Epidermal melanocyte (primary cell): ENCODE measurements at regions not wholly inside any gene's neighbourhood (a gene's known extent, or its start where the extent isn't known, plus 50 kb on each side); places are given as distances from the start of the nearest gene placed in this dataset.

ENCODE experiments used
- DNase-seq: peaks from one replicate; pipeline ENCODE4 v3.0.0; 2011; ENCODE audit warnings: low spot score; ENCODE audit not compliant: insufficient read length

DNA sequence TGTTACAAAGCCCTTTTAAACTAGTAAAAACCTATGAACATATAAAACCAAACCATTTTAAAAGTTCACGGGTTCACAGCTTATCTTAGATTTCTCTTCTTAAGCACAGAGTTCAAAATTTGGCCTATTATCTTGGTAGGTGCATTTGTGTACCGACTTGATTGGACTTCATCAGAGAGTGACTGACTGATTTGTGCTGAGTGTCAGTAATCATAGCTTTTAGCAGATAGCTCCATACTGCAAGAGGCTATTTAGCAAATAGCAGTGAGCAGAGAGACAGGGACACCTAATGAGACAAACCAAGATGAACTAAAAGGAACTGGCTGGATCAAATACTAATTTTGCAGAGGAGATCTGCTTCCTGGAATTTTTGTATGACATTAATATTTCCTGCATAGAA is 274.5 kb downstream of the PRR16 start:
- no peak for DNase-seq

DNA sequence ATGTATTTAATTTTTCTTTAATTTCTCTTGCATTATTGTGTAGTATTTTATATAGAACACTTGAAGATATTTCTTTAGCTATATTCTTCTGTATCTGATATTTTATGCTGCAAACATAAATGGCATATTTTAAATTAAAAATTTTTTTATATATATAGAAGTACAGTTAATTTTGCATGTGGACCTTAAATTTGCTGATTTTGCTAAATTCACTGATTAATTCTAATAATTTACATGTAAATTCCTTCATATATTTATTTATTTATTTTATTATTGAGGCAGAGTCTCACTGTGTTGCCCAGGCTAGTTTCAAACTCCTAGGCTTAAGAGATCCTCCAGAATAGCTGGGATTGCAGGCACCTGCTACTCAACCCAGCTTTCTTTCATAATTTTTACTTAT is 276.9 kb downstream of the PRR16 start:
- DNase-seq = no peak

DNA sequence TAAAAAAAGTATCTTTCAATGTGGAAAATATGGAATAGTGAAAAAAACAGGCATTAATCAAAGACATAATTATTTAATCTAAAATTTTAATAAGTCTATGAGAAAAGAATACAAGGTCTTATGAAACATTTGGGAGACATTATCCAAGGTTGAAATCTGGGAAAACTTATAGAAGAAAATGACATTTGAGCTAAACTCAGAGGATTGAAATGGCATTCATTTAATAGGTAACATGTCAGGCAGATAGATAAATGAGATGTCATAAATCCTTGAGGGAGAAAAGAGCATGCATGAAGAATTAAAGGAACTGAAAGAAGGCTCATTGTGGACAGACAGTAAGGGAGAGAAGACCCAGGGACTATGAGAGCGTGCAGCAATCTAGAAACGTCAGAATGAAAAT is 284.4 kb downstream of the PRR16 start:
- no peak for DNase-seq

DNA sequence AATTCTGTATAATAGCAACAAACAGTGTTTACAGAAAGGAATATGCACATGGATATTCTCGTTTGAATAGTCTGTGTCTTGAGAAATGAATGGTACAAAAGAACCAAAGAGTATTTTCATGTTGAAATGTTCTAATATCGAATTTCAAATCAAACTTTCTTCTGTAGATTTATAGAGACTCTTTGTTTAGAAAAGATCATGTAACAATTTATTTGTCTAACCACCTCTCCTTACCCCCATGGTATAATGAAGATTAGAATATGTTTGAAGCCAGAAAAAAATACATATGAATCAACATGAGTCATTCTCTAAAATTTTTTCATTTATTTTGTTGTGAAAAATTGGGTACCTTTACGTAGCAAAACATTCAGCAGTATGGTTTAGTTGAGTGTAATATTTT is 285.6 kb downstream of the PRR16 start:
- no peak for DNase-seq

DNA sequence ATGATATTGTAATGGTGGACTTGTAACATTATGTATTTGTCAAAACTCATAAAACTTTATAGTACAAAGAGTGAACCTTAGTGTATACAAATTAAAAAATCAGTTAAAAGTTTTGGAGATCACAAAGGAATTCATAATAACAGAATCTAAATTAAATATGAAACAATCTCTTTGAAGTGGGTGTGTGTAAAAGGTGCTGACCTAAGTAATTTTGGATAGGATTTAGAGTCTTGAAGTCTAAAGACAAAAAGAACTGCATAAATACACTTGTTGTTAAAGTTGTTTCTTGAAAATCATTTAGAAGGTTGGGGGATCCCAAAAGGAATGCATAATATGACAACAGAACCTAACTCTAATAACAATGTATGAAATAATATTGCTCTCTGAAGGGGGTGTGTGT is 295.5 kb downstream of the PRR16 start:
- no peak for DNase-seq

DNA sequence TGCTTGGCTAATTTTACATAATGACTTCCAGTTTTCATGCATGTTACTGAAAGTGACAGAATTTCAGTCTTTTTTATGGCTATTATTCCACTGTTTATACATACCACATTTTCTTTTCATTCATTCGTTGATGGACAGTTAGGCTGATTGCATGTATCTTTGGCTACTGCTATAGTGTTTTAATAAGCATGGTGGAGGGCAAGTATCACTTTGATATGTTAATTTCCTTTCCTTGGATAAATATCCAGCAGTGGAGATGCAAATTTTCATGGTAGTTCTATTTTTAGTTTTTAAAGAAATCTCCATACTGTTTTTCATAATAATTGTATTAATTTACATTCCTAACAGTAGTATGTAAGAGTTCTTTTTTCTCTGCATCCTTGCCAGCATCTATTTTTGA is 297.9 kb downstream of the PRR16 start:
- DNase-seq = no peak

DNA sequence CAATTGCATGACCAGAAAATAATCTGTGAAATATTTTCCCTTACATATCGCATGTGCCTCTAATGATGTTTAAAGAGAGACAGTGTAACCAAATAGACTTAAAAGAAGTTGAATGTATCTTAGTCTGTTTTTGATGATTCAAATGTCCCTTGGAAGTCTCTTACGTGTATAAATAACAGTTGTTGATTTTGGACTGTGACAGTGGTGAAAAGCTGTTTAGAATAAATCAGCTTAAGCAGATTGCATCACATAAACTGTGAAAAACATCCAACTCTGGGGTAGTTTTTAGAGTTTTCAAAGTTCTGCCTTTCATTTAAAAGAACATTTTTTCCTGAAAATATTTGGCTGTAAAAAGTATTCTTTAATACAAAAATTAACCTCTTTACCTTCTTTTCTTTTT is 301.1 kb downstream of the PRR16 start:
- no peak for DNase-seq

DNA sequence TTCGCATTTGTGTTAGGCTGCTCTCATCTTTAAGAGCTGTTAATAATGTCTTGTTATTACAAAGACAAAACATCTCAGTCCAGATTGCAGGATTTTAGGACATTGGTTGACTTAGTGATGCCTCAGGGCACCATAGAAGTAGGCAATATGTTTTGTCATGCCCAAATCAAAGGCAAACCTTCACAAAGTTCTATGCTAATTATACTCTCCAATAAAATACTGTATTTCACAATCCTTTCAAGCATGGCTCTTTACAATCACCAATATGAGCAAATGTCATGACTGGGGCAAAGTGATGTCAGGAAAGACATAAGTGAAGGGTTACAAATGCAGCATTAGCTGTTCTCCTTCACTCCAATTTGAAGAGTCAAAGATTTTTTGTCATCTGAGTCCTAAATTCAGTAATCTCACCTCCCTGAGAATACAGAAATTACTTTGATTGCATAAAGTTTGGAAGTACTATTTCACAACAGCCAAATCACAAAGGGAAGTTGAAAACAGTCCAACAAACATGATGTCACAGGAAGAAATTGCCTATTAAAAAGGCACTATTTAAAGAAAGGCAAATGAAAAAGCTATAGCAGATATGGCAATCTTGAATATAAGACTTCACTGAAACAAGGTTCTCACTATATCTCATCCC is 303.2 kb downstream of the PRR16 start:
- no peak for DNase-seq

DNA sequence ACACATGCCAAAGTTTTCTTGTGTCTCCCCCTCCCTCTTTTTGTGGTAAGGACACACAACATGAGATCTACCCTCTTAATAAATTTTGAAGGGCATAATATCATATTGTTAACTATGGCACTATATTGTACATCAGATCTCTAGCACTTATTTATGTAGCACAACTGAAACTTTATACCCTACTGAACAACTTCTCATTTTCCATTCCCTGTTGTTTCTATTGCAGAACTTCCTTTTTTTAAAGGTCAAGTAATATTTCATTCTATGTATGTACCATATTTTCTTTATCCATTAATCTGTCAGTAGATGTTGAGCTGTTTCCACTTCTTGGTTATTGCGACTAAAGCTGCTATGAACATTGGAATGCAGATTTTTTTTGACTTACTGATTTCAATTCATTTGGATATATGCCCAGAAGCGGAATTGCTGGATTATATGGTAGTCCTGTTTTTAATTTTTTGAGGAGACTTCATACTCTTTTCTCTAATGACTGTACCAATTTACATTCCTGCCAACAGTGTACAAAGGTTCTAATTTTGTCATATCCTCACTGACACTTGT is 305.3 kb downstream of the PRR16 start:
- DNase-seq = no peak

DNA sequence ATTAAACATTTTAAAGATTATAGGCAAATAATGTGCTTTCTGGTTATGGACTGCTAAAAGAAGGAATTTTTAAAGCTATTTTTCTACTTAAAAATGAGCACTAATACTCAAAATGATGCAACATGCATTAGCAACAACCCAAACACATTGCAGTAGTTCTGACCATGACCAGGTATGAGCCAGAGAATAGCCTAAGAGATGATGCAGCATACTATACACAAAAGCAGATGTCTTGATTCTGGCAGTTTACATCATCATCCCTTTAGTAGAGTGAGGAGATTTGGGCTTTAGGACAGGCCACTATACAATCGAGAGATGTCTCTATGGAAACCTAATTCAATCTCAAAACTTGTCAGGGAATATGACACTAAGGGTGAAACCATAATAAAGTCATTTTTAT is 307.1 kb downstream of the PRR16 start:
- DNase-seq = no peak

DNA sequence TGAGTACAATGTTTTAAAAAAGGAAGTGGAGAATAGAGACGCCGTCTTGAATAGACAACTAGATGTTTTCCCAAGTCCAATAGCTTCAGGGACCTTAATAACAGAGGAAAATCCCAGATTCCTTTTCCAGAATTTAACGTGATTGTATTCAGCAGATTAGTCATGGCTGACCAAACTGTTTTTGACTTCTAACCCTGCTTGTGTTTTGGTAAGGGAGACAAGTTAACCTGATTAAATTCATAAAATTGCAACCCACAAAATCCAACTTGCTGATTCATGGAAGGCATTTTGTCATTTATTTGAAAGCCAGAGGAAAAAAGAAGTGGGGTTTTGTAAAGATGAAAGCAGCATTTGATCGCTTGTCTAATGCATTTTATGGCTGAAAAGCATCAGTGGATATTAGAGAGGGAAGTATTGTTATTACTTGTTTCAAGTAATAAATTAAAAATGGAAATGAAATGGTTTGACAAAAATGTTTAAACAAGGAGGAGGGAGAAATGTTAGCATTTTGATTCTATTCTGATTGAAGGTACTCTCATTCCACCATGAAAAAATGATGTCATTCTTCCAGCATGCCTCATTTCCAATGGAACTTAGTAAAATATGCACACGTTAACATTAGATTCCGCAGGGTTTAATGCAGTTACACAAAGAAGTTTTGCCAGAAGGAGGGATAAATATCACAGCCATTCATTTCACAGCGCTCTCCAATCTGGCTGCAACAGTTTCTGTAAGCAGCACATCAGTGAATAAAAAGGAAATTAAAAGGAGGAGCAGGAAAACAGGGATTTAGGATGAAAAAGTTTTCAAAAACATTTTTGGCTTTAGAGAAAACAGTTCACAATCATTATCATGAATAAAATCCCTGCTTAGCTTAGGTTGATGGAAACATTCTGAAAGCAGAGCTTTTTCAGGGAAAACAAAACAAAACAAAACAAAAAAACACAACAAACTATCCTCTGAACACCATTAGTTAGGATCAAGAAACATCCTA is 314.7 kb downstream of the PRR16 start:
- no peak for DNase-seq

DNA sequence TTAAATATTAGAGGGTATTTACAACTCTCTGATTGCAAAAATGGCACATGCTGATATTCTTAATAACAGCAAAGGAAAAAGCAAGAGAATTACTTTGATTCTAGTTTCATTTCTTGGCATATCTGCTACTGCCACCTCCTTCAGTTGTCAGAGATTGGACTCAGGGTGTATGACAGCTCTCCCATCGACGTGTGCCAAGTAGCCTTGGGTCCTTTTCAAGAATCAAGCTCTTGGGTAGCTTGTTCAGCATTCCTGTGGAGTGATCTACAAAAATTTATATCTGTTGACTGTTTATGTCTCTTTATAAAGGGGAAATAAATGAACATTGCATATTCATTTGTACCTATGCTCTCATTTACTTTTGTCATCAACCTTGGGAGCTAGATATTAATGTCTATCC is 315.6 kb downstream of the PRR16 start:
- no peak for DNase-seq

DNA sequence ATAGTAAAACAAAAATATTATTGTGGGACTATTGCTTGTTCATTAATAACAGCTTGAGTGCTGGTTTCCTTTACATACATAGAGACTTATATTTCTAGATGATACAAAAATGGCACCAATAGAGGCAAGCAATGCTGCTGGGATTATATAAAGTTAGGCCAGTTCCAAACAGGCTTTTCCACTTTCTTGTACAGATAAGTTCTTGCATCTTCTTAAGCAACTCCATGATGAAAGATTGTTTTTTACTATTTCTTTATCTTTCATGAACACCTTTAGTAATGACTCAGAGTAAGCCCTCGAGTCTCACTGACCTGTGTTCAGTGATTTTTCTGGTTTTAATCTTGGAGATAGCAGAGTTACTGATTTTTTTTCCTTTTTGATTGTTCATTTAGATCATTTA is 324.4 kb downstream of the PRR16 start:
- no peak for DNase-seq

DNA sequence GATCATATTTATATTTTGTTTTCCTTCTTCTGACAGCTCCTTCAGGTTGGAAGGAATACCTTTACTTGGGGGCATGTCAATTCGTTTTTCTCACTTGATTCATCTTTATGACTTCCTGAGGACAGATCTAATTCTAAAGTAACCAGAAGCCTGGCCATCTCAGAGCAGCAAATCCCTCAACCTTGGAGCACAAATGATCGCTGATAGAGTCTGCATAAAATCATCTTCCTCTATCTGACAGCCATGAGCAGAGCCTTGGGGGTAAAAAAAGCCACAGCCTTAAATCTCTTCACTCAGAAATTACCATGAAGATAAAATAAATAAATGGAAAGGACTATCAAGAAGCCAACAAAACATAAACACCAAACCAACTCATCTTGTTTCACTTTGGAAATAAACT is 325.8 kb downstream of the PRR16 start:
- DNase-seq = no peak

DNA sequence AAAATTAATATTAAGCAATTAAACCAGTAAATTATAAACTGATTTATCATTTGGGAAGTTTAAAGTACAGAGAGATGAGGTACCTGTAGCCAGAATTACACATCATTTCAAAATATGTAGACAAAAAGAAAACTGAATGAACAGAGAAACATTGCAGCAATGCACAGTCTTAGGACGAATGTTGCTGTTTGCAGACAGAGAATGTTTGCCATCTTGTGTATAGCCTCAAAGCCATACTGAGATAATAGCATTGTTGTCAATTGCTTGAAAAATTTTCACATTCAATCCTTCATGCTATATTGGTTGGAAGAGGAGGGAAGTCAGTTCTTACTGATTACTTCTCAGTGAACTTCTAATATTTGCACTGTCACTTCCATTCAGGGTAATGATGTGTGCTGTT is 326.2 kb downstream of the PRR16 start:
- DNase-seq = no peak

DNA sequence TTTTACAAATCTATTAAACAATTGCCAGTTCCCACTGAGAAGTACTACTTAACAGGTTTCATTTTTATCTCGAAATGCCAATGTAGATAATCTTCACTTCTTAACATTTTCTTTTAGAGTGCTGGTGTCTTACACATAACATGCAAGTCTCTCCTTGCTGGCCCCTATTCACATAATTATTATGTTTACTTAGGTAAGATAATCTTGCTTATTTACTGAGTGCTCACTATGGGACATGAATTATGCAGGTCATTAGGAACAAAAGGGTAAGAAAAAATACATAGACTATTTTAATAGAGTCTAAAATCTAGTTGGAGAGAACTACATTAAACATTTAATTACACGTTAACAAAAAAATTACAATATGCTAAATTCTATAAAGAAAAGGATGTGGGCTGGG is 328.4 kb downstream of the PRR16 start:
- DNase-seq = no peak

DNA sequence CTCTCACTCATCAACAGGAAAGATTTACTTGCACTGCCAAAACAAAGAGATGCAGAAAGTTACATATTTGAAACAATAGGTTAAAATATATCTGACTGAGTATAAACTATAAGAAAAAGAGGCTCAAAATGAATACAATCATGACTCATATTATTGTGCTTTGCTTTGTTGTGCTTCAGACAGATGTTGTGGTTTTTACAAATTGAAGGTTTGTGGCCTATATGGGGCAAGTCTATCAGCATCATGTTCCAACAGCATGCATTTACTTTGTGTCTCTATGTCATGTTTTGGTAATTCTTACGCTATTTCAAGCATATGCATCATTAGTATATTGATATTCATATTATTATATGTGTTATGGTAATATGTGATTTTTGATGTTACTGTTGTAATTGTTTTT is 330.0 kb downstream of the PRR16 start:
- DNase-seq = no peak

DNA sequence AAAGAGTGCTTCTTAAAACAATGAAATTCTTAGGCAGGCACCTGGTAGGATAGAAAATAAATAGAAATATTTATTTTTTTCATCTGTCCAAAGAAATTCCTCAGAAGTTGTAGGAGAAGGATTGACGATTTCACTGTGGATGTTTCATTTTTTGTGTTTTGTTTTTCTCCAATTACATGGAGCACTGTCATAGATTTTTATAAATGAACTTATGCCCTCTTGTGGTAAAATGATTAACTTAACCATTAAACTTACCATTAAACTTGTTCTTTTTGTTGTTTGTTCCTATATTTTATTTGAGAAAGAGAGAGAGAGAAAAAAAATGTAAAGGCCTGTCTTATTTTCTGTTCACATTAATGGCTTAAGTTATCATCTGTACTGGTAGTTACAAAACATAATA is 339.2 kb downstream of the PRR16 start:
- DNase-seq = no peak

DNA sequence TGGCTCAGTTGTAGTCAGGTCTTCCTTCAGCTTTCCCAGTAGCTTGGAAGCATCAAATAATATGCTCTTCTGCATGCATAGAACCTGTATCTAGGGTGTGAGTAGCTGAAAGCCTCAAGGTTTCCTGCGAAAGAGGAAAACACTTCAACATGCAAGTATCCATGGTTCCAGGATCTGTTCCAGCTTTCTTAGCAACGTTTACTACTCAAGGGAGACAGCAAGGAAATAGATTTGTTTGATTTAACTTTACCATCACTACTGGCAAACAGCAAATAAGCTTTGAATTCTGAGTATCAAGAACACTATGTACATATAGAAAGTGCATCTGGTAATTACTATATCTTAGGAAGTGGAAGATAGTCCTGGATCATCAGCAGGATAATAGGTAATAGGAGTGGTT is 341.0 kb downstream of the PRR16 start:
- no peak for DNase-seq

DNA sequence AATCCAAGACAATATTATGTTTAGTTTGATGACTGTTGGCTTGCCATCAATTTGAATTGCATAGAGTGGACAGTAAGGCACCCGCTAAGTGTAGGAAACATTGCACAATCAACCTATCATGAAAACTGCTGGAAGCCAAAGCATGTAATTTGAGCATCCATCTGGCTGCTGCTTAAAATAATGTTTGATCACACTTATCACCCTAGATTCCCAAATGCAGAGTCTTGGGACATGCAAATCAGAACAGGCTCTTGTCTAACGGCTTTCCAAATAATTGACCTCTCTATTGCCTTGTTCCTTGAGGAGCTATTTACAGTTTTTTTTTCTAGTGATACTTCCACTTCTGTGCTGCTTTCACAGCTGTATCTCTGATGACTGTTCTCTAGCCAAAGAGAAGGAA is 342.1 kb downstream of the PRR16 start:
- DNase-seq = no peak

DNA sequence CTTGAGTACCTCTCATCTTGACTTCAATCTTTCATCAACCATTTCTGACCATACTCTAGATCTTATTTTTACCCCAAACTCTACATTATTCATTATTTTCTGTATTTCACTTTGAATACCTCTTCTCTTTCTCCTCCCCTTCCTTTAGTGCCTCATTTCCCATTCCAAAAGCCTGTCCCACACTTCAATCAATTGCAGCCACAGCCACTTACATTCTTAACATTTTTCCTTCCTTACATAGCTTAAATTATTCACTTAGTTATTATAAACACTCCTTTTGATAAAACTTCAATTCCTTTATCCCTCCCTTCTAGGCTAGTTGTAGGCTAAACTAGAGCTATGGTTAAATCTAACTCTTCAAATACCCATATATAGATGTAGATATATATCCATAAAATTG is 344.0 kb downstream of the PRR16 start:
- DNase-seq = no peak

DNA sequence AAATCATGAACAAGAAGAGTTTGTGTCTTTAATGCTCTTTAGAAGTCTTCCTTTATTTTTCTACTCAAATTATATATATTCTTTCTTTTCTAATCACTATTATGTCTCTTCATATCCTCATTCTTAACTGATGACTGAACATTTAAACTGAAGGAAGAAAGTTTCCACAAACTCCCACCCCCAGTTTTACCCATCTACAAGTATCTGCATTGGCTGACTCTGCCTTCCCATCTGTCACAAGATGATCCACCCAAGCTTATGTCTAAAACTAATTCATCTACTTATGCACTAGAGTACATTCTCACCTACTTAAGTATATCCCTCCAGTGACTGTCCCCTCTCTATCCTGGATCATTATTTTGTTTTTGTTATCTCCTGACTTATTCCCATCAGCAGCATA is 344.5 kb downstream of the PRR16 start:
- DNase-seq = no peak

DNA sequence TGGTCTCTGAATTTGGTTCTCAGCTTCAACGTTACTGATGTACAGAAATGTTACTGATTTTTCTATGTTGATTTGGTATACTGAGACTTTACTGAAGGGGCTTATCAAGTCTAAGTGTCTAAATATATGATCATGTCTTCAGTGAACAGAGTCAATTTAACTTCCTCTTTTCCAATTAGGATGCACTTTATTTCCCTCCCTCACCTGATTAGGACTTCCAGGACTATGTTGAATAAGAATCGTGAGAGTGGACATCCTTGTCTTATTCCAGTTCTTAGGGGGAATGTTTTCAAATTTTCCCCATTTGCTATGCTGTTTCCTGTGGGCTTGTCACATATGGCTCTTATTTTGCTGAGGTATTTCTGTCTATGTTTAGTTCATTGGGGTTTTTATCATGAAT is 349.5 kb downstream of the PRR16 start:
- DNase-seq = no peak
